Stimulated activated CD4-positive, alpha-beta T cell treated with anti-CD3 and anti-CD28 coated beads, Interleukin-4, amount 100 ng/mL, for 48 hours (primary cell): ENCODE measurements at regions not wholly inside any gene's neighbourhood (a gene's known extent, or its start where the extent isn't known, plus 50 kb on each side); places are given as distances from the start of the nearest gene placed in this dataset.
"Not testable (repeated sequence)": the region's sequence is repeated elsewhere in the genome, so short reads cannot be mapped to it uniquely, and the experiment has no call there.

Experiments
- DNase-seq, 2 donors: peaks; one replicate each; pipeline ENCODE4 v3.0.0-alpha.2; 2020; ENCODE audit warnings: low read depth in 2 of 2

GRCh38 chr11:109480251-109480650 is 58.3 kb downstream of the C11orf87 start:
- no peak for DNase-seq

- no peak for DNase-seq
Measured at GRCh38 chr11:109486129-109486528, 64.1 kb downstream of the C11orf87 start.

- DNase-seq, result no peak
Measured at GRCh38 chr11:109490953-109491635, 69.1 kb downstream of the C11orf87 start.

GRCh38 chr11:109506115-109506514 is 84.1 kb downstream of the C11orf87 start:
- DNase-seq, result no peak

GRCh38 chr11:109507331-109507730 is 85.3 kb downstream of the C11orf87 start:
- DNase-seq, result no peak

GRCh38 chr11:109507836-109508561 is 86.0 kb downstream of the C11orf87 start:
- DNase-seq, result no peak

- no peak for DNase-seq
Measured at GRCh38 chr11:109508943-109509342, 87.0 kb downstream of the C11orf87 start.

GRCh38 chr11:109510316-109510715 is 88.3 kb downstream of the C11orf87 start:
- no peak for DNase-seq

- DNase-seq, result no peak
Measured at GRCh38 chr11:109511598-109511997, 89.6 kb downstream of the C11orf87 start.

GRCh38 chr11:109512249-109512648 is 90.3 kb downstream of the C11orf87 start:
- no peak for DNase-seq

- DNase-seq, result no peak
Measured at GRCh38 chr11:109512680-109513079, 90.7 kb downstream of the C11orf87 start.

GRCh38 chr11:109514313-109515018 is 92.5 kb downstream of the C11orf87 start:
- DNase-seq, result no peak

- DNase-seq, result no peak
Measured at GRCh38 chr11:109519253-109519652, 97.3 kb downstream of the C11orf87 start.

GRCh38 chr11:109521571-109522086 is 99.6 kb downstream of the C11orf87 start:
- DNase-seq, result no peak

- DNase-seq, result no peak
Measured at GRCh38 chr11:109522116-109522755, 100.2 kb downstream of the C11orf87 start.

GRCh38 chr11:109525636-109526035 is 103.6 kb downstream of the C11orf87 start:
- not testable (repeated sequence) for DNase-seq

- DNase-seq, result no peak
Measured at GRCh38 chr11:109526061-109526460, 104.1 kb downstream of the C11orf87 start.

GRCh38 chr11:109526931-109527330 is 104.9 kb downstream of the C11orf87 start:
- no peak for DNase-seq

- no peak for DNase-seq
Measured at GRCh38 chr11:109527496-109527895, 105.5 kb downstream of the C11orf87 start.

GRCh38 chr11:109547356-109548027 is 125.5 kb downstream of the C11orf87 start:
- DNase-seq, result no peak

GRCh38 chr11:109552376-109552775 is 130.4 kb downstream of the C11orf87 start:
- no peak for DNase-seq
